Keratinocyte (primary cell): ENCODE measurements at regions not wholly inside any gene's neighbourhood (a gene's known extent, or its start where the extent isn't known, plus 50 kb on each side); places are given as distances from the start of the nearest gene placed in this dataset.
"Not testable (repeated sequence)": the region's sequence is repeated elsewhere in the genome, so short reads cannot be mapped to it uniquely, and the experiment has no call there.

Source experiments
- CTCF ChIP-seq, 3 experiments: IDR thresholded peaks in 1 of 3; conservative IDR thresholded peaks in 1 of 3; optimal IDR thresholded peaks in 1 of 3; 2 replicates in 2 of 3; 3 replicates in 1 of 3; pipeline versions ENCODE3 to v1.5.1; 2011; ENCODE audit warnings: low read length in 3 of 3, mild to moderate bottlenecking in 3 of 3, moderate library complexity in 2 of 3, control low read depth in 1 of 3, inconsistent platforms in 1 of 3; ENCODE audit not compliant: insufficient read depth in 2 of 3; ENCODE audit errors: extremely low read depth in 1 of 3
- EZH2 ChIP-seq: IDR thresholded peaks from one replicate; pipeline ENCODE4 v1.6.1; 2012; ENCODE audit warnings: inconsistent platforms, mild to moderate bottlenecking, low read length, moderate library complexity

DNA sequence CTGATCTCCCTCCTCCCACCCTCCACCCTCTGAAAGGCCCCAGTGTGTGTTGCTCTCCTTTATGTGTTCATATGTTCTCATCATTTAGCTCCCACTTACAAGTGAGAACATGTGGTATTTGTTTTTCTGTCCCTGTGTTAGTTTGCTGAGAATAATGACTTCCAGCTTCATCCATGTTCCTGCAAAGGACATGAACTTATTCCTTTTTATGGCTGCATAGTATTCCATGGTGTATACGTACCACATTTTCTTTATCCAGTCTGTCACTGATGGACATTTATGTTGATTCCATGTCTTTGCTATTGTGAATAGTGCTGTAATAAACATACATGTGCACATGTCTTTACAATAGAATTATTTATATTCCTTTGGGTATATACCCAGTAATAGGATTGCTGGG lies 67.0 kb upstream of the ARL15 start:
- TF ChIP-seq CTCF (optimal IDR thresholded peaks at IDR 0.05 in 1 of 3, IDR thresholded peaks at IDR 0.05 in 1 of 3, conservative IDR thresholded peaks at IDR 0.05 in 1 of 3; ENCODE audit: extremely low read depth in 1 of 3, insufficient read depth in 2 of 3, low read length in 3 of 3); EZH2: not testable (repeated sequence)
